Nephron (organoid): ENCODE measurements at regions not wholly inside any gene's neighbourhood (a gene's known extent, or its start where the extent isn't known, plus 50 kb on each side); places are given as distances from the start of the nearest gene placed in this dataset.

Experiments
- H3K27ac Mint-ChIP-seq, 3 experiments: 2 replicates each; pipeline ENCODE4 v1.8.0; 2020; ENCODE audit warnings: mixed read lengths in 3 of 3, mild to moderate bottlenecking in 2 of 3, moderate library complexity in 1 of 3
- H3K27me3 Mint-ChIP-seq: 2 replicates; pipeline ENCODE4 v1.8.0; 2021; ENCODE audit warnings: low read depth, mild to moderate bottlenecking, moderate library complexity, mixed read lengths
- H3K36me3 Mint-ChIP-seq: 2 replicates; pipeline ENCODE4 v1.8.0; 2020; ENCODE audit warnings: low read depth, mixed read lengths
- H3K4me1 Mint-ChIP-seq: 2 replicates; pipeline ENCODE4 v1.8.0; 2020; ENCODE audit warnings: mixed read lengths
- H3K4me3 Mint-ChIP-seq, 3 experiments: 2 replicates each; pipeline ENCODE4 v1.8.0; 2020; ENCODE audit warnings: mild to moderate bottlenecking in 3 of 3, mixed read lengths in 3 of 3, moderate library complexity in 2 of 3
- H3K9me3 Mint-ChIP-seq: 2 replicates; pipeline ENCODE4 v1.8.0; 2020; ENCODE audit warnings: mixed read lengths
- TF ChIP-seq, protein P1 (sequence below), 3 experiments: fragments of 200-600 bp; sonication (generic); IDR thresholded peaks; one replicate each; pipeline ENCODE4 v1.5.0; 2021; ENCODE audit warnings: antibody characterized with exemption in 3 of 3; ENCODE audit not compliant: unreplicated experiment in 3 of 3

DNA sequence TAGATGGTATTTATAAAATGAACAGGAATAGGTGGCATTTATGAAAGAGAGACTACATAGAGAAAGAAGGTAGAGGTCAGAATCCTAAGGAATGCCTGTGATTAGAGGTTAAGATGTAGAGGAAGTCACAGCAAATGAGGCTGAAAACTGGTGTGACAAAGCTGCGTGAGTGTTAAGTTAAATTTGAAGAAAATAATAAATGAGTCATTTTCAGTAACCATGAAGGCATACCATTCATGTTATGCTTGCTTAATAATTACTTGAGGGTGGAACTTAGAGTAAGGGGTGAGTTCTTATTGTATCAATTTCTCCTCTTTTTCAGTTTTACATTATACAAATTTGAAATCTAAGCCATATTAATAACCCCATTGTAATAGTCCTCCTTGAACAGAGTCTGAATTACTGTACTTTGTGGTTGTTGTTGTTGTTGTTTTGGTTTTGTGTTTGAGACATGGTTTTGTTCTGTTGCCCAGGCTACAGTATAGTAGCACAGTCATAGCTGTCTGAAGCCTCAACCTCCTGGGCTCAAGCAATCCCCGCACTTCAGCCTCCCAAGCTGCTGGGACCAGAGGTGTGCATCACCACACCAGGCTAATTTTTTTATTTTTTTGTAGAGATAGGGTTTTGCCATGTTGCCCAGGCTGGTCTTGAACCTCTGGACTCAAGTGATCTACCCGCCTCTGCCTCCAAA, 761.5 kb downstream of the GALC start:
- Mint-ChIP-seq H3K9me3 (peaks cover 15% of the 10 kb centered on the region), H3K4me1 (no peaks in the 10 kb centered on the region), H3K27ac (no peak overlapping the region), H3K27me3 (peaks cover 8% of the 10 kb centered on the region), H3K4me3 (no peak overlapping the region), H3K36me3 (no peaks in the 10 kb centered on the region)
- TF ChIP-seq, protein P1, sequence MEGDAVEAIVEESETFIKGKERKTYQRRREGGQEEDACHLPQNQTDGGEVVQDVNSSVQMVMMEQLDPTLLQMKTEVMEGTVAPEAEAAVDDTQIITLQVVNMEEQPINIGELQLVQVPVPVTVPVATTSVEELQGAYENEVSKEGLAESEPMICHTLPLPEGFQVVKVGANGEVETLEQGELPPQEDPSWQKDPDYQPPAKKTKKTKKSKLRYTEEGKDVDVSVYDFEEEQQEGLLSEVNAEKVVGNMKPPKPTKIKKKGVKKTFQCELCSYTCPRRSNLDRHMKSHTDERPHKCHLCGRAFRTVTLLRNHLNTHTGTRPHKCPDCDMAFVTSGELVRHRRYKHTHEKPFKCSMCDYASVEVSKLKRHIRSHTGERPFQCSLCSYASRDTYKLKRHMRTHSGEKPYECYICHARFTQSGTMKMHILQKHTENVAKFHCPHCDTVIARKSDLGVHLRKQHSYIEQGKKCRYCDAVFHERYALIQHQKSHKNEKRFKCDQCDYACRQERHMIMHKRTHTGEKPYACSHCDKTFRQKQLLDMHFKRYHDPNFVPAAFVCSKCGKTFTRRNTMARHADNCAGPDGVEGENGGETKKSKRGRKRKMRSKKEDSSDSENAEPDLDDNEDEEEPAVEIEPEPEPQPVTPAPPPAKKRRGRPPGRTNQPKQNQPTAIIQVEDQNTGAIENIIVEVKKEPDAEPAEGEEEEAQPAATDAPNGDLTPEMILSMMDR (IDR thresholded peaks at IDR 0.05; ENCODE audit: unreplicated experiment in 3 of 3): no peak

GRCh38 chr14:87230726-87231125, 762.3 kb downstream of the GALC start:
- no peaks in the 10 kb centered on the region for H3K36me3 Mint-ChIP-seq
- no peak overlapping the region for H3K4me3 Mint-ChIP-seq
- H3K27ac Mint-ChIP-seq: no peak overlapping the region
- TF ChIP-seq, protein P1 (IDR thresholded peaks at IDR 0.05; ENCODE audit: unreplicated experiment in 3 of 3): no peak
- peaks cover 15% of the 10 kb centered on the region for H3K9me3 Mint-ChIP-seq
- peaks cover 8% of the 10 kb centered on the region for H3K27me3 Mint-ChIP-seq
- no peaks in the 10 kb centered on the region for H3K4me1 Mint-ChIP-seq

DNA sequence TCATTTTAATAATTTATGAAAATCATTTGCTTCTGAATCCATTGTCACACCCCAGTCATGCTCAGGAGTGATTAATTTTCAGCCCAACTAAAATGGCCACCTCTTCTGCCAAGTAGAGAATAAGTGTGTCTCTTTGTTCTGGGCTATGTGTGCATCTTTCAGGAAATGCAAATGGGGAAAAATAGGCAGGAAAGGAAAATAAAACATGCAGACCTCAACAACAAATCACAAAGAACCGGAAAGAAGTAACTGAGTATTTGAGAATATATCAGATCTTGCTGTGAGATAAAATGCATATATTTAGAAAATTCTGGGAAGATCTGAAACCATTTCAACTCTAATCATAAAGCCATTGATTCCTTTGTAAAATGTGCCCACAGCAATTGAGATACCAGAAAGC, 763.9 kb downstream of the GALC start:
- Mint-ChIP-seq H3K9me3 (peaks cover 13% of the 10 kb centered on the region), H3K36me3 (no peaks in the 10 kb centered on the region), H3K27me3 (peaks cover 8% of the 10 kb centered on the region), H3K4me3 (no peak overlapping the region), H3K27ac (no peak overlapping the region), H3K4me1 (no peaks in the 10 kb centered on the region)
- TF ChIP-seq, protein P1 (IDR thresholded peaks at IDR 0.05; ENCODE audit: unreplicated experiment in 3 of 3): no peak

DNA sequence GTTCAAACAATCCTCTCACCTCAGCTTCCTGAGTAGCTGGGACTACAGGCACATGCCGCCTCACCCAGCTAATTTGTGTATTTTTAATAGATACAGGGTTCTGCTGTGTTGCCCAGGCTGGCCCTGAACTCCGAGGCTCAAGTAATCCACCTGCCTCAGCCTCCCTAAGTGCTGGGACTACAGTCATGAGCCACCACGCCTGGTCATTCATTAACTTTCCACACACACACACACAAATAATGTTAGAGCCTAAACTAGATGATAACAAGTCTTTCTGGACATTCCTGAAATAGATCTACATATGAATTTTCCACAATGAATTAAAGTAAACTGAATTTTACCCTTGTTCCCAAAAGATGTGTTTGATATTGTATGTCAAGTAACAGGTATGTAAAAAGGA, 776.0 kb downstream of the GALC start:
- Mint-ChIP-seq H3K4me1 (no peaks in the 10 kb centered on the region), H3K27me3 (no peaks in the 10 kb centered on the region), H3K4me3 (no peak overlapping the region), H3K27ac (peak overlapping the region in 1 of 3 experiments; percentile 35), H3K9me3 (no peaks in the 10 kb centered on the region), H3K36me3 (no peaks in the 10 kb centered on the region)
- TF ChIP-seq, protein P1 (IDR thresholded peaks at IDR 0.05; ENCODE audit: unreplicated experiment in 3 of 3): no peak

GRCh38 chr14:87214558-87214957, 778.4 kb downstream of the GALC start:
- H3K9me3 Mint-ChIP-seq: no peaks in the 10 kb centered on the region
- TF ChIP-seq, protein P1 (IDR thresholded peaks at IDR 0.05; ENCODE audit: unreplicated experiment in 3 of 3): no peak
- H3K27ac Mint-ChIP-seq: no peak overlapping the region
- H3K27me3 Mint-ChIP-seq: no peaks in the 10 kb centered on the region
- no peaks in the 10 kb centered on the region for H3K36me3 Mint-ChIP-seq
- no peak overlapping the region for H3K4me3 Mint-ChIP-seq
- H3K4me1 Mint-ChIP-seq: no peaks in the 10 kb centered on the region

DNA sequence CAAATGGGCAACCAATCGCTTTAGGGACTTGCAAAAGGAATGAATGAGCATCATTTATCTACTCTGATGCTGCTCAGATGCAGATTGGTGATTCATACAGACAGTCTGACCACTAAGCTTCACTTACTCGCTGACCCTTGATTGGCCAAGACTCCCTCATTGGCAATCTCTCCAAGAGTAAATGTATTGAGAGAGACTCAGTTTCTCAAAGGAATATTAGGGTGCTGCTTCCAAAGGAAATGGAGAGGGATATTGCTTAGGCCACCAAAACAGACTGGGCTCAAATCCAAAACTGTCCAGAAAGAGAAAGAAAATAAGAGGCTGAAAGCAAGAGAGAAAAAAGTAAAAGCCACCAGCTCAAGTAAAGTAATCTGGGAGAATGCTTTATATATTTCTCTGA, 785.2 kb downstream of the GALC start:
- TF ChIP-seq, protein P1 (IDR thresholded peaks at IDR 0.05; ENCODE audit: unreplicated experiment in 3 of 3): no peak
- H3K4me1 Mint-ChIP-seq: no peaks in the 10 kb centered on the region
- H3K4me3 Mint-ChIP-seq: no peak overlapping the region
- H3K27ac Mint-ChIP-seq: no peak overlapping the region
- no peaks in the 10 kb centered on the region for H3K9me3 Mint-ChIP-seq
- H3K27me3 Mint-ChIP-seq: no peaks in the 10 kb centered on the region
- no peaks in the 10 kb centered on the region for H3K36me3 Mint-ChIP-seq
